Caco-2 (cell line): ENCODE measurements at regions not wholly inside any gene's neighbourhood (a gene's known extent, or its start where the extent isn't known, plus 50 kb on each side); places are given as distances from the start of the nearest gene placed in this dataset.

Source experiments
- BruUV-seq: library from RNA; stranded (reverse); fragments of 400-500 nt; replicated peaks from 2 replicates; lab custom pipeline; 2021; lab: Mats Ljungman, UMichigan
- CTCF ChIA-PET: fragments of 300-600 bp; sonication (Branson Sonifier 250); formaldehyde crosslinking; loops from one replicate; lab custom pipeline; 2022; ENCODE audit warnings: antibody characterized with exemption; lab: Charles Lee
- POLR2A ChIA-PET: fragments of 300-600 bp; sonication (Branson Sonifier 250); formaldehyde crosslinking; loops from one replicate; lab custom pipeline; 2022; ENCODE audit warnings: antibody characterized with exemption; lab: Charles Lee
- DNase-seq, 2 experiments: peaks; one replicate each; pipeline versions ENCODE4 v3.0.0 to v3.0.0-alpha.2; 2020 to 2022
- H3K27me3 ChIP-seq: replicated peaks from 2 replicates; pipeline ENCODE4 v1.6.0; 2011; ENCODE audit warnings: low read length; ENCODE audit not compliant: control insufficient read depth, insufficient read depth
- H3K36me3 ChIP-seq: 2 replicates; pipeline ENCODE4 v1.5.1; 2011; ENCODE audit warnings: low read length; ENCODE audit not compliant: control insufficient read depth, insufficient read depth
- H3K4me1 ChIP-seq: fragments of 250-450 bp; sonication (Bioruptor Pico); 2 replicates; pipeline ENCODE4 v1.5.1; 2020; ENCODE audit warnings: mild to moderate bottlenecking
- H3K4me3 ChIP-seq: 2 replicates; pipeline ENCODE4 v1.5.1; 2011; ENCODE audit warnings: low read depth, mild to moderate bottlenecking, control low read depth, low read length
- H3K9me3 ChIP-seq: fragments of 250-450 bp; sonication (Bioruptor Pico); 2 replicates; pipeline ENCODE4 v1.5.1; 2020; ENCODE audit warnings: mild to moderate bottlenecking, moderate library complexity
- H3K27ac Mint-ChIP-seq: one replicate; pipeline ENCODE4 v1.8.0; 2022; ENCODE audit warnings: mixed read lengths; ENCODE audit not compliant: unreplicated experiment
- H3K27me3 Mint-ChIP-seq: one replicate; pipeline ENCODE4 v1.8.0; 2022; ENCODE audit warnings: mixed read lengths; ENCODE audit not compliant: insufficient read depth, unreplicated experiment
- H3K36me3 Mint-ChIP-seq: one replicate; pipeline ENCODE4 v1.8.0; 2022; ENCODE audit warnings: mild to moderate bottlenecking, mixed read lengths; ENCODE audit not compliant: insufficient read depth, unreplicated experiment
- H3K4me1 Mint-ChIP-seq: one replicate; pipeline ENCODE4 v1.8.0; 2022; ENCODE audit warnings: low read depth, mixed read lengths; ENCODE audit not compliant: unreplicated experiment
- H3K4me3 Mint-ChIP-seq: one replicate; pipeline ENCODE4 v1.8.0; 2022; ENCODE audit warnings: mild to moderate bottlenecking, moderate library complexity, mixed read lengths; ENCODE audit not compliant: unreplicated experiment
- H3K9me3 Mint-ChIP-seq: one replicate; pipeline ENCODE4 v1.8.0; 2022; ENCODE audit warnings: mixed read lengths; ENCODE audit not compliant: unreplicated experiment
- CTCF ChIP-seq, 2 experiments: fragments of 200-600 bp in 1 of 2; IDR thresholded peaks; 1 replicate in 1 of 2; 2 replicates in 1 of 2; pipeline versions ENCODE4 v1.5.1 to v1.8.0; 2011 to 2022; ENCODE audit warnings: antibody characterized with exemption in 1 of 2, control low read depth in 1 of 2, inconsistent platforms in 1 of 2, low read depth in 1 of 2, low read length in 1 of 2, mild to moderate bottlenecking in 1 of 2, moderate library complexity in 1 of 2; ENCODE audit not compliant: insufficient read depth in 1 of 2, severe bottlenecking in 1 of 2, unreplicated experiment in 1 of 2
- intact Hi-C: fragments of 100-400 bp; cut with micrococcal nuclease; formaldehyde crosslinking; loops from one replicate; pipeline ENCODE4 v1.10.0; 2022; ENCODE audit not compliant: unreplicated experiment

GRCh38 chr21:43298546-43299440 lies 128.1 kb downstream of the SIK1 start:
- intact Hi-C loops: no loop called here
- no peak for TF ChIP-seq CTCF (IDR thresholded peaks at IDR 0.05; ENCODE audit: insufficient read depth in 1 of 2, low read depth in 1 of 2, low read length in 1 of 2, severe bottlenecking in 1 of 2, unreplicated experiment in 1 of 2)
- Mint-ChIP-seq H3K4me1 (peaks cover 14% of the 10 kb centered on the region), H3K36me3 (no peaks in the 10 kb centered on the region), H3K9me3 (peaks cover 10% of the 10 kb centered on the region), H3K4me3 (no peak overlapping the region), H3K27me3 (no peaks in the 10 kb centered on the region), H3K27ac (no peak overlapping the region)
- Histone ChIP-seq H3K27me3 (no peaks in the 10 kb centered on the region), H3K36me3 (no peaks in the 10 kb centered on the region), H3K9me3 (0 out of 2 replicates have a peak, but pooled peaks cover 6% of the 10 kb centered on the region), H3K4me1 (no peaks in the 10 kb centered on the region), H3K4me3 (no peak overlapping the region)
- BruUV-seq: no TSS peak
- POLR2A ChIA-PET: interaction anchor here (0.9 kb wide), 1 partner anchor 10 kb away, joined by 3 read pairs; no protein-coding TSS in a partner anchor
- CTCF ChIA-PET: no interaction called here
- no peak for DNase-seq

- Mint-ChIP-seq H3K36me3 (no peaks in the 10 kb centered on the region), H3K4me1 (peaks cover 15% of the 10 kb centered on the region), H3K27me3 (no peaks in the 10 kb centered on the region), H3K4me3 (no peak overlapping the region), H3K27ac (no peak overlapping the region), H3K9me3 (peaks cover 10% of the 10 kb centered on the region)
- no peaks in the 10 kb centered on the region for H3K36me3 ChIP-seq
- no peaks in the 10 kb centered on the region for H3K4me1 ChIP-seq
- CTCF ChIA-PET: no interaction called here
- H3K9me3 ChIP-seq: 0 out of 2 replicates have a peak, but pooled peaks cover 6% of the 10 kb centered on the region
- no peak for TF ChIP-seq CTCF (IDR thresholded peaks at IDR 0.05; ENCODE audit: insufficient read depth in 1 of 2, low read depth in 1 of 2, low read length in 1 of 2, severe bottlenecking in 1 of 2, unreplicated experiment in 1 of 2)
- no TSS peak for BruUV-seq
- no peaks in the 10 kb centered on the region for H3K27me3 ChIP-seq
- POLR2A ChIA-PET: no interaction called here
- intact Hi-C loops: no loop called here
- no peak overlapping the region for H3K4me3 ChIP-seq
- no peak for DNase-seq
Measured at GRCh38 chr21:43297989-43298388, 128.9 kb downstream of the SIK1 start.

- CTCF ChIA-PET: no interaction called here
- peaks cover 15% of the 10 kb centered on the region for H3K4me1 Mint-ChIP-seq
- POLR2A ChIA-PET: no interaction called here
- BruUV-seq: no TSS peak
- intact Hi-C loops: no loop called here
- no peak overlapping the region for H3K4me3 ChIP-seq
- H3K9me3 ChIP-seq: 0 out of 2 replicates have a peak, but pooled peaks cover 6% of the 10 kb centered on the region
- no peaks in the 10 kb centered on the region for H3K27me3 Mint-ChIP-seq
- no peak overlapping the region for H3K27ac Mint-ChIP-seq
- H3K4me3 Mint-ChIP-seq: no peak overlapping the region
- H3K9me3 Mint-ChIP-seq: peaks cover 10% of the 10 kb centered on the region
- H3K27me3 ChIP-seq: no peaks in the 10 kb centered on the region
- DNase-seq: no peak
- no peaks in the 10 kb centered on the region for H3K36me3 Mint-ChIP-seq
- no peak for TF ChIP-seq CTCF (IDR thresholded peaks at IDR 0.05; ENCODE audit: insufficient read depth in 1 of 2, low read depth in 1 of 2, low read length in 1 of 2, severe bottlenecking in 1 of 2, unreplicated experiment in 1 of 2)
- H3K36me3 ChIP-seq: no peaks in the 10 kb centered on the region
- H3K4me1 ChIP-seq: no peaks in the 10 kb centered on the region
Measured at GRCh38 chr21:43297391-43297981, 128.7 kb downstream of the CRYAA start.
